GM23338 (cell line): ENCODE measurements at regions not wholly inside any gene's neighbourhood (a gene's known extent, or its start where the extent isn't known, plus 50 kb on each side); places are given as distances from the start of the nearest gene placed in this dataset.

Source experiments
- CREB1 ChIP-seq: fragments of 250-450 bp; sonication (Bioruptor Pico); IDR thresholded peaks from 2 replicates; pipeline ENCODE4 v1.5.0; 2020; ENCODE audit warnings: low read depth, mild to moderate bottlenecking, moderate library complexity
- CTCF ChIP-seq, 2 experiments: fragments of 200-600 bp in 1 of 2; sonication (generic) in 1 of 2; conservative IDR thresholded peaks; 2 replicates each; pipeline versions ENCODE4 v1.5.1 to v1.6.1; 2016 to 2017; ENCODE audit warnings: antibody characterized with exemption in 2 of 2, low read depth in 2 of 2, mild to moderate bottlenecking in 2 of 2, moderate library complexity in 1 of 2
- ETS1 ChIP-seq: IDR thresholded peaks from 2 replicates; pipeline ENCODE4 v1.6.1; 2016; ENCODE audit warnings: antibody characterized with exemption
- EZH2 ChIP-seq: fragments of 200-600 bp; sonication (generic); IDR thresholded peaks from one replicate; pipeline ENCODE4 v1.8.0; 2017; ENCODE audit warnings: antibody characterized with exemption, mild to moderate bottlenecking, low read depth; ENCODE audit not compliant: unreplicated experiment
- EZH2phosphoT487 ChIP-seq: fragments of 200-600 bp; sonication (generic); IDR thresholded peaks from one replicate; pipeline ENCODE4 v1.8.1; 2018; ENCODE audit warnings: antibody characterized with exemption; ENCODE audit not compliant: unreplicated experiment
- JUNB ChIP-seq: IDR thresholded peaks from one replicate; pipeline ENCODE4 v1.6.1; 2016; ENCODE audit warnings: antibody characterized with exemption; ENCODE audit not compliant: unreplicated experiment
- NANOG ChIP-seq: IDR thresholded peaks from 2 replicates; pipeline ENCODE4 v1.6.1; 2016; ENCODE audit warnings: antibody characterized with exemption, borderline replicate concordance
- POLR2AphosphoS5 ChIP-seq: IDR thresholded peaks from 2 replicates; pipeline ENCODE4 v1.6.1; 2016; ENCODE audit warnings: antibody characterized with exemption, low read depth
- REST ChIP-seq: IDR thresholded peaks from one replicate; pipeline ENCODE4 v1.6.1; 2018; ENCODE audit warnings: antibody characterized with exemption; ENCODE audit not compliant: unreplicated experiment
- STAT1 ChIP-seq: IDR thresholded peaks from one replicate; pipeline ENCODE4 v1.6.1; 2016; ENCODE audit warnings: antibody characterized with exemption; ENCODE audit not compliant: unreplicated experiment
- ZNF331 ChIP-seq: fragments of 250-450 bp; sonication (Bioruptor Pico); IDR thresholded peaks from 2 replicates; pipeline ENCODE4 v1.5.0; 2020; ENCODE audit warnings: low read depth, mild to moderate bottlenecking, moderate library complexity

GRCh38 chr1:8142955-8143629, 117.0 kb upstream of the ERRFI1 start:
- TF ChIP-seq EZH2phosphoT487 (no peak), CTCF (conservative IDR thresholded peaks at IDR 0.05; ENCODE audit: low read depth in 2 of 2) (no peak), POLR2AphosphoS5 (no peak), ETS1 (no peak), EZH2 (no peak), CREB1 (CRISPR knock-in tag) (no peak), REST (no peak), NANOG (no peak), ZNF331 (CRISPR knock-in tag) (no peak), JUNB (no peak), STAT1 (no peak)
